Retina (tissue), 1 donor: ENCODE measurements at regions not wholly inside any gene's neighbourhood (a gene's known extent, or its start where the extent isn't known, plus 50 kb on each side); places are given as distances from the start of the nearest gene placed in this dataset.

Source experiments
- DNase-seq: peaks from one replicate; pipeline ENCODE4 v3.0.0-alpha.2; 2016

DNA sequence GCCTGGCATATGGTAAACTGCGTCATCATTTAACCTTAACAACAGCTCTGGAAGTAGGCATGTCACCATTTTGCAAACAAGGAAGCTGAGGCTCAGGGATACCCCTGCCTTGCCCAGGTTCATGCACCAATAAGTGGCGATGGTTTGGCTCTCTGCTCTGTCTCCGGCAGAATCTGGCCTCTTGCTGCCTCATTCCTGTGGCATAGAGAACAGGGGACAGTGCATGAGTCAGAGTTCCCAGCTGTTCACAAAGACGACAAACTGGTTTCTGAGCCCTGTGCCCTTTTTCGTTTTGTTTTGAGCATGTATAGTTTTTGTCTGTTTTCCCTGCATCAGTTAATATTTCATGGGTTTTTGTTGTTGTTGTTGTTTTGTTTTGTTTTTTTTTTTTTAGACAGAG is 236.8 kb downstream of the OPA1 start:
- no peak for DNase-seq

DNA sequence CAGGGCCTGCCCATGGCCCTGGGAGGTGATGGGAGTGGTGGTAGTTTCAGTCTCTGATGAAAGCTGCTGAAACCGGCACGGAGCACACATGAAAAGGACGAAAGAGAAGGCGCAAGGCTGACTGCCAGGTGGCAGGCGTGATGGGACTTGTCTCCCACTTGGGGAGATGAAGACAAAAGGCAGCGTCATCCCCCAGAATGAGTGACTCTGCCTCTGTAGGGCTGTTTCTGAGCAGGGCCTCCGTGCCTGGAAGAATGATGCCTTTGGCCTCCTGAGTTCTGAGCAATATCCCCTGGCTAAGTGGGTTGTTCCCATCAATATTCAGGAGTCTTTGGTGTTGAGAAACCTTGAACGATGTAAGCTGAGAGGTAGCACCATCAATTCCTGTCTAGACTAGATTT is 237.8 kb downstream of the OPA1 start:
- no peak for DNase-seq

DNA sequence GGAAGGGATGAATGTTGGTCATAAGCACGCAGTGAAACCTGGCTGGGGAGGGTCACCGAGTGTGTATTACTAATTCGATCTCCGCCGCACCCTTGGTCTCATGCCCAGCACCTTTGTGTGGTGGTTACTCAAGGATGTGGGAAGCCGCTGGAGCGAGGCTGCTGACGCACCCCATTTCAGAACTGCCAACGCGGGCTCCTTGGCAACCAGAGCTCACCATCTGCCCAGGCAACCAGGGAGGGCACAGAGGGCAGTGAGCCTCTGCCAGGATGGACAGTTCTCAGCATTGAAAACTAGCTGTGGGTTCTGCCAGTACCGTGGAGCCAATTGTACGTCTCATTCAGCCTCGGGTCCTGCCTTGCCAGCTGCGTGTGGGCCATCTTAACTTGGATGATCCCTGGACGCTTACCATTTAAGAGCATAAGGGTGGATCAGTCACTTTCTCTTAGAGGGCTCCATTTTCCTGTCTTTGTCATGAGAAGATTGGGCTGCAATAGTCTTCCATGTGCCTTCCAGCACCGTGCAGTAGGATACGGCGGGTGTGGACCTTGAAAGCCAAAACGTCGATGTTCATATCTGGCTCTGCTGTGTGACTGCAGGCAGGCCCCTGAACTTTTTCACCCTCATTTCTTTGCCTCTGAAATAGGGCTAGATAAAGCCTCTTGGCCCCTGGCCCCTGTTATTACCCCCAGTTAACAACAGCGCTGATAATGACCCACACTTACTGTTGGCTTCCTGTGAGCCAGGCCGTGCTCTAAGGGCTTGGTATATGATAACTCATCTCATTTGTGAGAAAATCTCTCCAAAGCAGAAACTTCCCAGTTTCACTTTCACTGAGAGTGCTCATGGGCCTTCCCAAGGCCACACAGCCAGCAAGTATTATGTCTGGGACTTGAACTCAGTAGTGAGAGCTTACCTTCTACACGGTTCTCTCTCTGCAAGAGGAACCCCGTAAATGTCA is 238.8 kb downstream of the OPA1 start:
- DNase-seq = no peak

DNA sequence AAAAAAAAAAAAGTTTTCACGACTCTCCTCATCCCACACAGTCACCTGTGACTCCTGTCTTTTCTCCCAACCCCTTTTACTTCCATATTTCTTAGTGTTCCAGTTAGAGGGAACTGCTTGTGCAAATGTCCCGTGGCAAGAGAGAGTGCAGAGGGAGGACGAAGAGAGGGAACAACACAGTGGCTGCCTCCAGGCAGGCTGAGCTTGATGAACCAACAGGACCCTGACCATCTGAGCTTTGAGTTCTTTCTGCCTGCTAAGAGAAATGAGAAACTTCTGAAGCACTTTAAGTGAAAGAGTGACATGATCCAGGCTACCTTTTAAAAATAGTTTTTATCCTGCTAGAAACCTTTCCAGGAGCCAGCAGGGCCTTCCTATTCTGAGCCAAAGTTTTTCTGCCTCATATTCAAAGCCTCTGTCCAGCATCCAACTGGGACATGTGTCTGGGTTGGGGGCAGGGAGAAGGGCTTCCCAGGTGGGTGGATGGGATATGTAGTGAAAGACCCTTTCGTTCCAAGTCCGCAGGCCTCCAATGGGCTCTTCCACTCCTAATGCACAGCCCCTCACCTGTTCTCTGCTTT is 239.9 kb downstream of the OPA1 start:
- DNase-seq = no peak

DNA sequence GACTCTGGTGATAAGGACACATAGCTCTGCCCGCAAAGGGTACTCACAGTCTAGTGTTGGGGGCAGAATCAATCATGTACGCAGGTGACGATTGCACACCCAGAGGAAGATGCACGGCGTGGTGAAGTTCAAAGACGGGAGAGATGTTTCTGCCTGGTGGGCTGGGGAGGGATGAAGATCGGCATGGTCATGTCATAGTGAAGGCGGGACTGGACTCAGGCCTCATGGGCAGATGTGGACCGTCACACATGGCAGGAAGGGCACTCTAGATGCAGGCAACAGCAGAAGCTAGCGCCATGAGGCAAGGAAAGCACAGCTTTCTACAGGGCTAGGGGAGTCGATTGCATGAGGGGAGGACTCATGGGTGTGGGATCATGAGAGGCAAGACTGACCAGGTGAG is 240.6 kb downstream of the OPA1 start:
- DNase-seq = no peak

DNA sequence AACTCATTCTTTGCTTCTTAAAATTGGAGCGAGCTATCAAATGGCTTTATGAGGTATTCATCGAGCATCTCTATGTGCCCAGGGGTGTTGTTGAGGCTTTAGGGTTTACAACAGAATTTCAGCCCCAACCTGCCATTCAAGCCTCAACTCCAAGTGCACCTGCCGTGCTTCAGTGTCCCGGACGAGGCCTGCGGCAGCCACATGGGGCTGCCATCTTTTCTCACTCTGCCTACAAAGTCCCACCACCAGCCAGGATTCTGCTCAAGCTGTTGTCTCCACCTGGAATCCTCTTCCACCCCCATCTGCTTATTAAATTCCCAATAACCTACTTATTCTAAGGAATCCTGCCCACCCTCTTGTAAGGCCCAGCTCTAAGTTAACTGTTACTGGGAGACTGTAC is 242.4 kb downstream of the OPA1 start:
- DNase-seq = no peak

DNA sequence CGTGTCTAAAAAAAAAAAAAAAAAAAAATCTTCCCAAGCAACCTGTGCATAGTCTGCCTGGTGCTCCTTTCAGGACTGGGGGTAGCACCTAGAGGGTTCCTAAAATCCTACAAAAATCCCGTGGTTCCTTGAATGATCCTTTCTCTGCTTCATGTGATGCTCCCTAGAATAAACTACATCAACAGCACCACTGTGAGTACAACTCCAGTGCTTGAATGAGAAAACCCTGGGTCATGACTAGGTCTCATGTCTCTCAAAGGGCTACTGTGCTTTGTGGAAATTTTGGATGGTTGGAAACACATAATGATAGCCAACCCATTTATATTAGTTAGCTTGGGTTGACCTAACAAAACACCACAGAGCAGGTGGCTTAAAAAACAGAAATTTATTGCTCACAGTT is 243.5 kb downstream of the OPA1 start:
- DNase-seq = no peak

DNA sequence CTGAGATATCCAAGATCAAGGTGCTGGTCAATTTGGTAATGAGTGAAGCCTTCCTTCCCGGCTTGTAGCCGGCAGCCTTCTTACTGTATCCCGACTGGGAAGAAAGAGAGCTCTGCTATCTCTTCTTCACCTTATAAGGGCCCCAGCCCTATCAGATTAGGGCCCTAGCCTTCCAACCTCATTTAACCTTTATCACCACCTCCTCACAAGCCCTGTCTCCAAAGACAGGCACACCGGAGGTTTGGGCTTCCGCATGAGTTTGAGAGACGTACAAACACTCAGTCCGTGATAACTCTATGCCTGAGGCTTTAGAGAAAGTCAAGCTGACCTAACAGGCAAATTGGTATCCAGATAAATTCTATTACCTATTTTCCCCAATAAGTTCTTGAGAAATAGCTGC is 243.9 kb downstream of the OPA1 start:
- no peak for DNase-seq

DNA sequence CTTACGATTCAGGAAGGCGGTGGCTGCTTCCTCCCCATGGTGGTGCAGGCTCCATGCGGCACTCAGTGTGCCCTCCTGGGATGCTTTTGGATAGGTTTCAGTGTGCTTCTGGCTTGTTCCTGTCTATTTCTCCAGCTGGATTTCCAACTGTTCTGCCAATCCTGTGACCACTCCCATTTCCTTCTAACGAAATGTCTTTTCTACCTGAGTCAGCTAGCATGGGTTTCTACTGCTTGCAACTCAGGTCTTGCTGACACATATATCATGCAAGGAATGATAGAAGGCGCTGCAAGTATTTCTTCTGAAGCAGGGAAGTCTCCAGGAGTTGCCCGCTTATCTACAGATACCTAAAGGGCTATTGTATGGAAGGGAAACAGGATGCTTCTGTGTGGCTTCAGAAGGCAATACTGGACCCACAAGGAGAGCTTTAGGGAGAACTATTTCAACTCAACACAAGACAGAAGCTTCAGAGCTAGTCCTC is 244.4 kb downstream of the OPA1 start:
- no peak for DNase-seq

DNA sequence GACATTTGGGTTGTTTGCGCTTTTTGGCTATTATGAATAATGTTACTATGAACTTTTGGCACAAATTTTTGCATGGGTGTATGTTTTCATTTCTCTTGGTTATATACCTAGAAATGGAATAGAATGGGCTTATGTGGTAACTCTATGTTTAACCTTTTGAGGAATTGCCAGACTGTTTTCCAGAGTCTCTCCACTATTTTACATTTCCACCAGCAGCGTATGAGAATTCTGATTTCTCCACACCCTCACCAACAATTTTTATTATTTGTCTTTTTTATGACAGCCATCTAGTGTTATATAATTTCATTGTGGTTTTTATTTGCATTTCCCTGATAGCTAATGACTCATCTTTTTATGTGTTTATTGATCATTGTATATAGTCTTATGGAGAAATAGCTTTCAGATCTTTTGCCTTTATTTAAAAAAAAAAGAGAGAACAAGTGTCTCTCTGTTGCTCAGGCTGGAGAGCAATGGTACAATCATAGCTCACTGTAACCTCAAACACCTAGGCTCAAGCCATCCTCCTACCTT is 247.2 kb downstream of the OPA1 start:
- DNase-seq = no peak

DNA sequence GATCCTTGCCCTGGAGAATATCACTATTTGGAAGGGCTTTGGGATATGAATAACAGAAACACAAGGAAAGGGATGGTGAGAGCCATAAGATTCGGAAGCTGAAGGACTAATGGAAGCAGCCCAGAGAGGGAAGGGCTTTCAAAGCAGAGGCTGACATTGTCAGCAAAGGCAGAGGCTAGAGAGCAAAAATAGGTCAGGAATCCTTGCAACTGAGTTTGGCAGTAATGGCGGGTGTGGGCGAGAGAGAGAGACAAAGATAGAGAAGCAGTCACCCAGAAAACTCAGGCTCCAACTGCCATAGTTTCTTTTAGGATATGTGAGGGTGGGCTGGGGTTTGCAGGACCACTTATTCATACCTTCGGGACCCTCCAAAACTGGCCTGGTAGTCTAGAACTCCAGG is 248.6 kb downstream of the OPA1 start:
- DNase-seq = no peak

DNA sequence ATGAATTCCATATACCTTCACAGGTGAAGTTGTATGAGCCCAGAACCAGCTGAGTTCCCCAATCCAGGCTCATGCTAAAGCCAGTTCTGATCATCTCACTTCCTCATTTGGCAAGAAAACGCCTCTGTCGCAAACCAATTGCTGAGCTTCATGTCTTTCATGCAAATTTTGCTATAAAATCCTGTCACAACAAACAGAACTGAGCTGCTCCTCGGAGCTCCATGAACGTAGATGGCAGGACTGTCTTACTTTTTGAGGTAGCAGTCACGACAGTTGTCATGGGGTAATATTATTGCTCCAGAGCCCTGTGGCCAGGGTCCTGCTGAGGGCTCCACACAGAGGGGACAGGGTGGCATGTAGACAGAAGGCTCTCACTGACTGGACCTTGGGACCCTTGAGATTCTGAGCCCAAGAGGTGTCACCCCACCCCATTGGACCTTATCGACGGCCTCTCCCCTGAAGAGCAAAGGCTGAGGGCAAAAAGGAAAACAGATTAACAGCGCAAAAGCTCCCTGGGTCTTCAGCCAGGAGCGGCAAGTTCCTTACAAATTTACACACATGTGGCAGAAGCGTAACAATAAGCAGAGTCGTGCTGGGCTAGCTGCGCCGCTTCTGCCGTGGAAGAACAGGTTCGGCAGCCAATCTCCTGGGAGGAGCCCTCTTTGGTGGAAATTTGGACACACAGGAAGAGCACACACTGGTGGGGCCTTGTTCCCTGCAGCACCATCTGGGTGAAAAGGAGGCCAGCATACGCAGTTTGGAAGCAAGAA is 249.2 kb downstream of the OPA1 start:
- DNase-seq = no peak

DNA sequence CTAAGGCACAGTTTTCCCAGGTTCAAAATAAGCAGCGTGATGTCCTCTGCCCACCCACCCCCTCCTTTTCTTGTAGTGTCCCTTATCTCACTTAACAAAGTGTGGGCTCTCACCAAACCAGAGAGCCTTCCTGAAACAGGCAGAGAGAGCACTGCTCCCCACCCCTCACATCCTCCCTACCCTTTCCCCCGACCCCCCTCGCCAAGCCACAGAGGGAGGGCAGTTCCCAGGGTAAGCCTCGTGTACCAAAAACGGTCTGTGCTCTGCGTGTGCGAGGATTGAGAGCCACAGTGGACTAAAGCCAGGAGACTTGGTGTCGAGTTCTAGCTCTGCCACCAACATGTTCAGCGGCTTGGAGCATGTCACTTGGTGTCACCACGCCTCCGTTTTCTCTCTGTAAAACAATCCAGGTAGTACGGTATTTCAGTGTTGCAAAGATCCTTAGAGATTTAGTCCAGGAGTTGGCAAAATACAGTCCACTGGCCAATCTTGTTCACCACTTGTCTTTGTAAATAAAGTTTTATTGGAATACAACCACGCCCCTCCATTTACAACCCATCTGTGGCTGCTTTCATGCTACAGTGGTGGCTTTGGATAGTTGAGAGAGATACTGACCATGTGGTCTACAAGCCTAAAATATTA is 249.9 kb downstream of the OPA1 start:
- no peak for DNase-seq

DNA sequence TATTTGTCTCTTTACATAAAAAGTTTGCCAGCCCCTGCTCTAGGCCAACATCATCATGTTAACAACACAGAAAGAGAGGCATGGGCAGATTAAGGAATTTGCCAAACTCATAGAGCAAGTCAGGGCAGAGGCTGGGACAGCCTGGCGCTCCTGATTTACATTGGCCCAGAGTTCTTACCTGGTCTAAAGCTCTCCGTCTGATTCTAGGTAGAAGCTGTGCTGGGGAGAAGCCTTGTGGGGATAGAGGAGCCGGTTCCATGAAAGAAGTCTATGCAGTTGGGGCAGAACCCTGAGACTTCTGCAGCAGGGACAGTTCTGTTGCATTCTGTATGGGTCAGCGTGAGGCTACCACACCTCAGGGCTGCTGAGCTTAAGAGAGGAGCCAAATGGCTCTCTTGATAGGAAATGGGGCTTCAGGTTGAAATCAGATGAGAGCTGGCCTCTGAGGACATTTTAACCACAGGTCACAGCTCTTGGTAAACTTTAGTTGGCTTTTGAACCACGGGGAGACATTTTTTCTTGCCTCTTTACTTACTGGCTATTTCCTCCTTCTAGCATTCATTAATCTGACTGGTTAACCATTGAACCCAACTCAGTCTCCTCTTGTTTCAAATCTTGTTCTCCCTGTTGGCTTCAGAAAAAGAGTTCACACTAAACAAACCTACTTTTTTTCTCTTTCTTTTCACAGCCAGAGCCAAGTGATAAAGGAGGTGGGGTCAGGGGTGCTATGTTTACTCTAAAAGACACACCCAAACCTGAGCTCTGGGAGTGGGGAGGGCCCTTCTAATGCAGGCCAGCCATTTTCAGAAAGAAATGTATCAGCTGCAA is 250.7 kb downstream of the OPA1 start:
- DNase-seq = no peak

DNA sequence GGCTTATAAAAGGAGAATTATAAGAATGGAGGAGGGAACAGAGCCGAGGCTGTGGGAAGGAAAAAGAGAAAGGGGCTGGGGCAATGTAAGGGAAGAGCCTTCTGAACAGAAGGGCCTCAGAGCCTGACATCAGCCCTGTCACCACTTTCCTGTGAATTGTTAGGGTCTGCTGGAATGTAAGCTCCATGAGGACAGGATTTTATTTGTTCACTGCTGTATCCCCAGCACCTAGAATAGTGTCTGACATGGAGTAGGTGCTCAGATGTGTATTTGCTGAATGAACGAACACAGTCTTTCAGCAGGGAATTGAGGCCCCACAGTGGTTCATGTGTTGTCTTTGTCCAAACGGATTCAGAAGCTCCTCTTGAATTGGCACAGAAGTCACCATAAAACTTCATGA is 251.5 kb downstream of the OPA1 start:
- no peak for DNase-seq

DNA sequence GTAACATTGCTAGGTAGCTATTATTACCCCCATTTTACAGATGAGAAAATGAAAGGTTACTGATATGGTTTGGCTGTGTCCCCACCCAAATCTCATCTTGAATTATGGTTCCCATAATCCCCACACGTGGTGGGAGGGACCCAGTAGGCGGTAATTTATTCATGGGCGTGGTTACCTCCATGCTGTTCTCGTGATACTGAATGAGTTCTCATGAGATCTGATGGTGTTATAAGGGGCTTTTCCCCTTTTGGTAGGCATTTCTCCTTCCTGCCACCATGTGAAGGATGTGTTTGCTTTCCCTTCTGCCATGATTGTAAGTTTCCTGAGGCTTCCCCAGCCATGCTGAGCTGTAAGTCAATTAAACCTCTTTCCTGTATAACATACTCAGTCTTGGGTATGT is 252.1 kb downstream of the OPA1 start:
- DNase-seq = no peak

DNA sequence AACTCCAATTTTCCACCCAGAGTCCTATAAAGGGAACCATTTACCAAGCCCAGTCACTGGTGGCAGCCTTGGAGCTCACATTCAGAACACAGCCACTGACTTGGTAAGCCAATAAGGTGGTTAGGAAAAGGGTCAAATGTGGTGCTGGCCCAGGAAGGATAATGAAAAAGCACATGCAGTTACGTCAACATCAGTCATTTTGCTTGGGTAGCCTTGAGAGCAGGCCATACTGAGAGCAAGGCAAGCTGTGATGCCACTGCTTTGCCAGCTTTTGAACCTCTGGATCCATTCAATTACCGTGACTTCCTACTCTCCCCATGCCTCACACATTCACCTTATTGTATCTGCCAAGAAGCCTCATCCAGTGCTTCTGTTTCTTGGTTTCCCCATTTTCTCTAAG is 253.6 kb downstream of the OPA1 start:
- DNase-seq = no peak

DNA sequence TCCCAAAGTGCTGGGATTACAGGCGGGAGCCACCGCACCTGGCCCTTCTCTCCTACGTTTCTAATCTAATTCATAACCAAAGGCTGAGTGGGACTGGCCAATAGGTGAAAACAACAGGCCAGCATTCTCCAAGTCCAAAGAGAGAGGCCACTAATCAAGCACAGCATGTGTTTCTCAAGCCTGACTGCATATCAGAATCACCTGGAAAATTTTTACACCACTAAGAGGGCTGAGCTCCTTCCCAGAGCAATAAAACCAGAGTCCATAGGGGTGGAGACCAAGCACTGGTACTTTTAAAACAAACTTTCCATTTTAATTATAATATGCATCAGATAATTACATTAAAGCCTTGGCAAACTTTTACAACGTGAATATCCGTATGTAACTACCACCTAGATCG is 254.4 kb downstream of the OPA1 start:
- no peak for DNase-seq

DNA sequence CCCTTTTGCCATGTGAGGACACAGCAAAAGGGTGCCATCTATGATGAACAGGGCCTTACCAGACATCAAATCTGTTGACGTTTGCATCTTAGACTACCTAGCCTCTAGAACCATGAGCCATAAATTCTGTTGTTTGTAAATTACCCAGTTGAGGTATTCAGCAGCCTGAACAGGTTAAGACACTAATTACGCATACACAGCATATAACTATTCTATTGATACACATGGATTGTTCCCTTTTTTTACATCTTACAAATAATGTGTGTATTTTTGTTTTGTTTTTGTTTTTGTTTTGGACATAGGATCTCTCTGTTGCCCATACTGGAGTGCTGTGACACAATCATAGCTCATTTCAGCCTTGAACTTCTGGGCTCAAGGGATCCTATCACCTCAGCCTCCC is 255.5 kb downstream of the OPA1 start:
- no peak for DNase-seq

DNA sequence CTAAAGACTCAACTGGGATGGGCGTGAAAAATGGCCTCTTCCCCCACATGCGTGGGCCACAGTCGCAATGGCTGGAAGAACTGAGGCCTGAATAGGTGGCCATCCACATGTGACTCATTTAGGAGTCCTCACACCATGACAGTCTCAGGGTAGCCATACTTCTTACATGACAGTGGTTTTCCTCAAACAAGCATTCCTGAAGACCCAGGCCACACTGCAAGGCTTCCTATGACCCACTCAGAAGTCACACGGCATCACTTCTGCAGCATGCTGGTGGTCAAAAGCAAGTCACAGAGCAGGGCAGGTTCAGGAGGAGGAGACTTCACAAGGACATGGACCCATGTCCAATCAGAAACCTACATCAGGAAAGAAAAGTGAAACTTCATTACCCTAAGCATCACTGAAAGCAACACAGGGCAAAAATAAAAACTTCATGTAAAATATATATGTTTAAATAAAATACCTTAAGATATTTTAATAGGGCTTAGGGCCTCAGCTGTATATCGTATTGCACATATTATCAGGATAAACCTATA is 257.1 kb downstream of the OPA1 start:
- DNase-seq = no peak

DNA sequence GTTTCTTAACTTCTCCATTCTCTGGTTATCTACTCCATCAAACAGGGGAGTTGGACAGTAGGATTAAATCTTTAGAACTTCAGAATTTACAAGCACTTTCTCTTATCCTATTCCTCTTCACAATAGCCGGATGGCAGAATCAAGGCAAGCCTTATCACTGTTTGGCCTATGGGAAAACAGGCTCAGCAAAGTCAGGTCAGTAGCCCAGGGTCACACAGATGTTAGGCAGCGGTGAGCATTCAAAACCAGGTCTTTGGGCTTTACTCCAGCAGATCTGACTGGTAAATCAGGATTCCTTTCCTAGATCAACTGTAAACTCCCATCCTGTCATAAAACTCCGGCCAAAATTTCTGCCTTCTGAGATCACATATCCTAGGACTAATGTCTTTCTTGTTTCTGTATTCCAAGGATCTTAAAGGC is 258.4 kb downstream of the OPA1 start:
- no peak for DNase-seq
